Lung (tissue), 11 donors: ENCODE measurements at regions not wholly inside any gene's neighbourhood (a gene's known extent, or its start where the extent isn't known, plus 50 kb on each side); places are given as distances from the start of the nearest gene placed in this dataset.

Experiments used
- ATAC-seq: fragments of 200-7000 bp; cut with Tn5 transposase; one replicate; pipeline ENCODE4 v1.9.1; 2020; ENCODE audit warnings: moderate number of reproducible peaks; ENCODE audit not compliant: insufficient read depth, low FRiP score
- DNase-seq, 3 donors: peaks; one replicate each; pipeline ENCODE4 v3.0.0-alpha.2; 2013 to 2017
- H3K27ac ChIP-seq, 2 donors: one replicate each; pipeline ENCODE4 v1.5.1; 2013; ENCODE audit warnings: mild to moderate bottlenecking in 2 of 2, moderate library complexity in 2 of 2, control low read depth in 1 of 2, inconsistent platforms in 1 of 2, low read depth in 1 of 2, low read length in 1 of 2
- H3K27me3 ChIP-seq, 3 donors: one replicate each; pipeline ENCODE4 v1.5.1; 2013; ENCODE audit warnings: low read length in 2 of 3; ENCODE audit not compliant: control insufficient read depth in 3 of 3, insufficient read depth in 3 of 3
- H3K36me3 ChIP-seq, 4 donors: one replicate each; pipeline ENCODE4 v1.5.1; 2013; ENCODE audit warnings: low read length in 4 of 4, mild to moderate bottlenecking in 1 of 4, moderate library complexity in 1 of 4; ENCODE audit not compliant: control insufficient read depth in 4 of 4, insufficient read depth in 4 of 4
- H3K4me1 ChIP-seq, 5 donors: one replicate each; pipeline ENCODE4 v1.5.1; 2013; ENCODE audit warnings: low read length in 5 of 5, mild to moderate bottlenecking in 2 of 5, moderate library complexity in 1 of 5; ENCODE audit not compliant: control insufficient read depth in 5 of 5, insufficient read depth in 5 of 5
- H3K4me3 ChIP-seq: one replicate; pipeline ENCODE4 v1.5.1; 2013; ENCODE audit warnings: mild to moderate bottlenecking, control low read depth, moderate library complexity
- H3K9ac ChIP-seq, 2 donors: one replicate each; pipeline ENCODE4 v1.5.1; 2013; ENCODE audit warnings: low read length in 2 of 2, control low read depth in 1 of 2; ENCODE audit not compliant: insufficient read depth in 1 of 2
- H3K9me3 ChIP-seq, 4 donors: one replicate each; pipeline ENCODE4 v1.5.1; 2013; ENCODE audit warnings: low read length in 3 of 4, mild to moderate bottlenecking in 1 of 4, moderate library complexity in 1 of 4; ENCODE audit not compliant: control insufficient read depth in 4 of 4, insufficient read depth in 3 of 4
- WGBS, 2 donors: extraction: QIAGEN DNeasy Blood & Tissue Kit; methylation state at CpG; one replicate each; pipeline ENCODE4 v1.1.7; 2013; 5-methylcytosine and 5-hydroxymethylcytosine counted together
- TF ChIP-seq, protein P1 (sequence below): IDR thresholded peaks from 2 replicates; pipeline ENCODE4 v1.5.1; 2012; ENCODE audit warnings: mild to moderate bottlenecking; ENCODE audit errors: control extremely low read depth, extremely low read depth
- donor health status: control.
- donor health status: control.
- donor health status: Bipolar disorder and iron deficiency.
- donor health status: healthy.
- donor health status: DM: yes; HTN: yes; CAD: no.

DNA sequence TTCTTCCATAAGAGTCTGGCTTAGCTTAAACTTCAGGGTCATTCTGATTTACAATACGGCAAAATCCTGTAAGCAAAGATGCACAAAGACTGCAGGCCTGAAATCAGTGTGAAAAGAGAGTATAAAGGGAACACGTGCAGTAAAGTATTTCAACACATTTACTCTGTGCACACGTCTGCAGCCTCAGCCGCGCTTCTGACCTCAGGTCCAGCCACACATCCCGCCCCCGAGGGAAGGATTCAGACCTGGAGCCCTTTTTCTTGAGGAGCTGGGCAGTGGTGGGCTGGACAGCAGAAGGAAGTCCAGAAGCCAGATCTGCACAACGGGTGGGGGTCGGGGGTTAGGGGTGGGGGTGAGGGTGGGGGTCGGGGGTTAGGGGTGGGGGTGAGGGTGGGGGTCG is 58.9 kb upstream of the FAM20C start:
- TF ChIP-seq, protein P1, sequence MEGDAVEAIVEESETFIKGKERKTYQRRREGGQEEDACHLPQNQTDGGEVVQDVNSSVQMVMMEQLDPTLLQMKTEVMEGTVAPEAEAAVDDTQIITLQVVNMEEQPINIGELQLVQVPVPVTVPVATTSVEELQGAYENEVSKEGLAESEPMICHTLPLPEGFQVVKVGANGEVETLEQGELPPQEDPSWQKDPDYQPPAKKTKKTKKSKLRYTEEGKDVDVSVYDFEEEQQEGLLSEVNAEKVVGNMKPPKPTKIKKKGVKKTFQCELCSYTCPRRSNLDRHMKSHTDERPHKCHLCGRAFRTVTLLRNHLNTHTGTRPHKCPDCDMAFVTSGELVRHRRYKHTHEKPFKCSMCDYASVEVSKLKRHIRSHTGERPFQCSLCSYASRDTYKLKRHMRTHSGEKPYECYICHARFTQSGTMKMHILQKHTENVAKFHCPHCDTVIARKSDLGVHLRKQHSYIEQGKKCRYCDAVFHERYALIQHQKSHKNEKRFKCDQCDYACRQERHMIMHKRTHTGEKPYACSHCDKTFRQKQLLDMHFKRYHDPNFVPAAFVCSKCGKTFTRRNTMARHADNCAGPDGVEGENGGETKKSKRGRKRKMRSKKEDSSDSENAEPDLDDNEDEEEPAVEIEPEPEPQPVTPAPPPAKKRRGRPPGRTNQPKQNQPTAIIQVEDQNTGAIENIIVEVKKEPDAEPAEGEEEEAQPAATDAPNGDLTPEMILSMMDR = no peak
- H3K27ac ChIP-seq = no peak overlapping the region
- H3K27me3 ChIP-seq = no peaks in the 10 kb centered on the region
- H3K36me3 ChIP-seq = no peaks in the 10 kb centered on the region
- DNase-seq = no peak
- H3K9me3 ChIP-seq = no peaks in the 10 kb centered on the region
- H3K4me1 ChIP-seq = peaks cover 0 to 26% (median 10%) of the 10 kb centered on the region in 5 donors
- 55 to 58% methylated on average over 9 to 11 of the region's 11 CpGs for WGBS, 2 donors
- H3K9ac ChIP-seq = no peak overlapping the region
- no peak for ATAC-seq
- no peak overlapping the region for H3K4me3 ChIP-seq

DNA sequence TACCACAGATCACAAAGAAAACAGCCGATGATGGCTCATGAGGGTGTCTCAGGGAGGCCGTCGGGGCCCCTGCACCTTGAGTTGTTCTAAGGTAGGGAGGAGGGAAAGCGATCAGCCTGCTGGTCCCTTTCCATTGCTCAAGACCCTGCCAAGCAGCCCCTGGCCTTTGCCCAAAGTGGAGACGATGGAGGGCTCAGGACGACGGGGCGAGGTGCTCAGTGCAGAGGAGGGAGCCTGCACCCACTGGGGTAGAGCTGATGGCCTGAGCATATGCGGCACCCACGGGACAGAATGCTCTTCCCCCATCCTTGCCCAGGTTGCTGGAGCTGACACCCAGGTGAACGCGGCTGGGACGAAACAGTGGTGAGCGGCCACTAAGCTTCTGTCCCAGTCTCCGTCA is 58.3 kb upstream of the FAM20C start:
- WGBS, 2 donors = 79 to 89% methylated on average over 15 of the region's 15 CpGs
- ATAC-seq (no peak), DNase-seq (no peak)
- Histone ChIP-seq H3K9me3 (no peaks in the 10 kb centered on the region), H3K9ac (no peak overlapping the region), H3K27me3 (no peaks in the 10 kb centered on the region), H3K4me1 (peaks cover 0 to 26% (median 6%) of the 10 kb centered on the region in 5 donors), H3K4me3 (no peak overlapping the region), H3K27ac (no peak overlapping the region), H3K36me3 (no peaks in the 10 kb centered on the region)
- TF ChIP-seq, protein P1 = no peak

DNA sequence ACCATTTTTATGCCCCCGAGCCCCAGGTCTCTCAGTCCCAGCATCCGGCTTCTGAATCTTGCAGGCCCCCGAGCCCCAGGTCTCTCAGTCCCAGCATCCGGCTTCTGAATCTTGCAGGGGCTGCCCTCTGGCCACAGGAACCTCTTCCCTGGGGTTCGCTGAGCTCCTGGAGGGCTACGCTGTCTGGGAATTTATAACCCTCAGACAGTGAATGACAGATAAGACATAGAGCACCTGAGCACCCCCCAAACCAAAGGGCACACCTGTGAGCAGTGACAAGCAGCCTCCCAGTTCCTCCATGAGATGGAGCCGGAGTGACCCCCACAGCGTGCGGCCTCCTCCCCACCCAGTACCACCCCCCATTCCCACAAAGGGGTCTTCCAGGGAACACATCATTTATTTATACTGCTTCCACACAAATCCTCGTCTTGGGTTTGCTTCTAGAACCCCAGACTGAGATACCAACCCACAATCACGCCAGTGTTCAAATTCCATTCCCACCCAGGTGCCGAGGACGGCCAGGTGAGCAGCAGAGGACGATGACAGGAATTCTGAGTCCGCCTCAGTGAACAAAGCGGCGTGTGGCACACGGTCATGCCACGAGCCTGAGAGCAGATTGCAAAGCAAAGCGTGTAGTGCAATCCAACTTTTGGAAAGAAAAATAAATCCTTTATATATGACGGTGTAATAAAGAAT is 57.7 kb upstream of the FAM20C start:
- peaks cover 0 to 21% (median 4%) of the 10 kb centered on the region in 5 donors for H3K4me1 ChIP-seq
- no peak for ATAC-seq
- H3K9ac ChIP-seq = no peak overlapping the region
- WGBS, 2 donors = 90 to 94% methylated on average over 21 of the region's 21 CpGs
- TF ChIP-seq, protein P1 = no peak
- no peaks in the 10 kb centered on the region for H3K36me3 ChIP-seq
- DNase-seq = no peak
- peaks cover 0 to 2% (median 0%) of the 10 kb centered on the region in 4 donors for H3K9me3 ChIP-seq
- no peak overlapping the region for H3K4me3 ChIP-seq
- H3K27ac ChIP-seq = no peak overlapping the region
- H3K27me3 ChIP-seq = no peaks in the 10 kb centered on the region

DNA sequence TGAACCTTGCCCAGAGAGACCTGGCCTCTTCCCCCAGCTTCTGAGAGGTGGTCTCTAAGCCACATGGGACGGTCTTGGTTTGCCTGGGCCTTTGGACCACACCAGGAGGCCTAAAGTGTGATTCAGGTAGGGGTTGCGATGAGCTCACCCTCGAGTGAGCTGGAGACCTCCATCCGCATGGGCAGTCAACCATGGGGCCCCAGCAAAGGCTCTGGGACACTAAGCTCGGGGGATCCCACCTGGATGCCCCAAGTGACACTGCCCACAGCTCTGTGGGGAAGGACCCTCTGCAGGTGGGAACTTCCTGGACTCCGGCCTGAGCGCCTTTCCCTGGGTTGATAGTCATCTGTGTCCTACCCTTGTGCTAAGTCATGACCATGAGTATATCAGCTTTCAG is 57.1 kb upstream of the FAM20C start:
- Histone ChIP-seq H3K9me3 (peaks cover 0 to 3% (median 0%) of the 10 kb centered on the region in 4 donors), H3K4me3 (no peak overlapping the region), H3K36me3 (no peaks in the 10 kb centered on the region), H3K27me3 (no peaks in the 10 kb centered on the region), H3K4me1 (peaks cover 0 to 15% (median 4%) of the 10 kb centered on the region in 5 donors), H3K9ac (no peak overlapping the region), H3K27ac (no peak overlapping the region)
- 92 to 97% methylated on average over 7 of the region's 7 CpGs for WGBS, 2 donors
- ATAC-seq = no peak
- TF ChIP-seq, protein P1 = no peak
- no peak for DNase-seq
